ENCODE measurements at regions not wholly inside any gene's neighbourhood (a gene's known extent, or its start where the extent isn't known, plus 50 kb on each side); places are given as distances from the start of the nearest gene placed in this dataset.

DNA sequence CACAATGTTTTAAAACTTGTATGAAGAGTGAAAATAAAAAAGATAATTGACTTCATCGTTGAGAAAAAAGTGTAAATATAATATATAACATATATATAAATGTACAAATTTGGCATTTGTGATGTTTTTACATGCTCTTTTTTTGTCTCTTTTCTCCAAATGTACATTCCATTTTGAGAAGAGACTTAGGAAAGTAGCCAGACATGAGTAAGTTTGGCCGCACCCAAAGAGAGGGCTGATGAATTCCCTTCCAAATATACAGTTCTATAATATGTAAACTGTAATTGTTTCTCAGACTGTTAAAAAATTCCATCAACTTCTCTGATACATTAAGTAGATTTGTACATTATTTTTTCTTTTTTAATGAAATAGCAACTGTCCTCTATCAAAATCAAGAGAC, 193.2 kb upstream of the MAP3K1 start:
- Histone ChIP-seq H3K4me2 (ENCODE audit: low read depth, low read length, poor library complexity, severe bottlenecking) (no peak overlapping the region), H4K20me1 (ENCODE audit: insufficient read depth, low read length, poor library complexity, severe bottlenecking) (no peaks in the 10 kb centered on the region), H3K9me3 (ENCODE audit: insufficient read depth, low read depth, low read length) (peaks cover 5% of the 10 kb centered on the region; the same call in 1 of the 2 replicates), H3K27me3 (ENCODE audit: insufficient read depth, low read length, poor library complexity, severe bottlenecking) (no peaks in the 10 kb centered on the region), H2AFZ (ENCODE audit: low read length) (no peak overlapping the region), H3K4me3 (ENCODE audit: low read length, poor library complexity, severe bottlenecking) (no peak overlapping the region), H3K9ac (ENCODE audit: low read depth, low read length, poor library complexity, severe bottlenecking) (no peak overlapping the region), H3K36me3 (ENCODE audit: insufficient read depth, low read length) (no peaks in the 10 kb centered on the region), H3F3A (ENCODE audit: low read depth) (no peaks in the 10 kb centered on the region), H3K4me1 (ENCODE audit: insufficient read depth, low read length, poor library complexity, severe bottlenecking) (peaks cover under 1% of the 10 kb centered on the region), H3K9me2 (replicated peaks; ENCODE audit: low read depth, low read length) (no peaks in the 10 kb centered on the region), H3K79me2 (ENCODE audit: insufficient read depth, low read length) (no peaks in the 10 kb centered on the region)
- TF ChIP-seq, protein P1, sequence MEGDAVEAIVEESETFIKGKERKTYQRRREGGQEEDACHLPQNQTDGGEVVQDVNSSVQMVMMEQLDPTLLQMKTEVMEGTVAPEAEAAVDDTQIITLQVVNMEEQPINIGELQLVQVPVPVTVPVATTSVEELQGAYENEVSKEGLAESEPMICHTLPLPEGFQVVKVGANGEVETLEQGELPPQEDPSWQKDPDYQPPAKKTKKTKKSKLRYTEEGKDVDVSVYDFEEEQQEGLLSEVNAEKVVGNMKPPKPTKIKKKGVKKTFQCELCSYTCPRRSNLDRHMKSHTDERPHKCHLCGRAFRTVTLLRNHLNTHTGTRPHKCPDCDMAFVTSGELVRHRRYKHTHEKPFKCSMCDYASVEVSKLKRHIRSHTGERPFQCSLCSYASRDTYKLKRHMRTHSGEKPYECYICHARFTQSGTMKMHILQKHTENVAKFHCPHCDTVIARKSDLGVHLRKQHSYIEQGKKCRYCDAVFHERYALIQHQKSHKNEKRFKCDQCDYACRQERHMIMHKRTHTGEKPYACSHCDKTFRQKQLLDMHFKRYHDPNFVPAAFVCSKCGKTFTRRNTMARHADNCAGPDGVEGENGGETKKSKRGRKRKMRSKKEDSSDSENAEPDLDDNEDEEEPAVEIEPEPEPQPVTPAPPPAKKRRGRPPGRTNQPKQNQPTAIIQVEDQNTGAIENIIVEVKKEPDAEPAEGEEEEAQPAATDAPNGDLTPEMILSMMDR (conservative IDR thresholded peaks at IDR 0.05; ENCODE audit: low read length): no peak
- TF ChIP-seq EZH2phosphoT487 (IDR thresholded peaks at IDR 0.05; ENCODE audit: borderline replicate concordance): no peak

DNA sequence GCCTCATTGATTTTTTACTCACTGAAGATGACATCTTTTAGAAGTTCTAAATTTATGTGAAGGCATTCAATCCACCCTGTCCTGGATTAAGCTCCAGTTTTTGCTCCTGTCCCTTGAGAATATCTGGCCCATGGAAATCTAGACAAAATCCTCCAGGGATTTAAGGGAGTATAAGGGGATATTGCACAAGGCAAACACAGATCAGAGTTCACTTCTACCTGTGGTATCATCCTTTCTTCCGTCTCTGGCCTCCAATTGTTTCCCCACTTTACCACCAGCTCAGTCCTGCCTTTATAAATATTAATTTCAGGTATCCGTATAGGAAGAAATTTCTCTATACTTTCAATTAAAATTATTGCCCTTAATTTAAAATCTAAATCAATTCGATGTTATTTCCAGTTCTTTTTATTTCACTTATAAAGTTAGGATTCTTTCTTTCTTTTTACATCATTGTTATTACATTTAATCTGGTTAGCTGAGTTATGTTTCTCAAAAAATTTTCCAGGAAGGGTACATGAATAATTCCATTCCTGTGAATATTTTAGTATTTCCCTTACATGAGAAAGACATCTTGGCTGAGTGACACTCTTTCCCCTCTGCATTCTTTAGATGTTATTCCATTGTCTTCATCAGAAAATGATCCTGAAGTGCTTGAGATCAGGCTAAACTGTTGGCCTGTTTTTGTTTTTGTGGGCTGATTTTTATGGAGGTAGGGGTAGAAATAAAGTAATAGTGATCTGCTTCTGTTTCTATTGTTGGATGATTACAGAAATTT, 194.3 kb upstream of the MAP3K1 start:
- H3K4me2 ChIP-seq (ENCODE audit: low read depth, low read length, poor library complexity, severe bottlenecking): no peak overlapping the region
- no peaks in the 10 kb centered on the region for H3K27me3 ChIP-seq (ENCODE audit: insufficient read depth, low read length, poor library complexity, severe bottlenecking)
- H3K9me2 ChIP-seq (replicated peaks; ENCODE audit: low read depth, low read length): no peaks in the 10 kb centered on the region
- no peaks in the 10 kb centered on the region for H3K36me3 ChIP-seq (ENCODE audit: insufficient read depth, low read length)
- TF ChIP-seq EZH2phosphoT487 (IDR thresholded peaks at IDR 0.05; ENCODE audit: borderline replicate concordance): no peak
- TF ChIP-seq, protein P1 (conservative IDR thresholded peaks at IDR 0.05; ENCODE audit: low read length): no peak
- H3K4me3 ChIP-seq (ENCODE audit: low read length, poor library complexity, severe bottlenecking): no peak overlapping the region
- no peaks in the 10 kb centered on the region for H3F3A ChIP-seq (ENCODE audit: low read depth)
- no peaks in the 10 kb centered on the region for H3K79me2 ChIP-seq (ENCODE audit: insufficient read depth, low read length)
- H2AFZ ChIP-seq (ENCODE audit: low read length): no peak overlapping the region
- H3K9me3 ChIP-seq (ENCODE audit: insufficient read depth, low read depth, low read length): peaks cover 4% of the 10 kb centered on the region; the same call in 1 of the 2 replicates
- no peak overlapping the region for H3K9ac ChIP-seq (ENCODE audit: low read depth, low read length, poor library complexity, severe bottlenecking)
- H4K20me1 ChIP-seq (ENCODE audit: insufficient read depth, low read length, poor library complexity, severe bottlenecking): no peaks in the 10 kb centered on the region
- H3K4me1 ChIP-seq (ENCODE audit: insufficient read depth, low read length, poor library complexity, severe bottlenecking): peaks cover 11% of the 10 kb centered on the region

DNA sequence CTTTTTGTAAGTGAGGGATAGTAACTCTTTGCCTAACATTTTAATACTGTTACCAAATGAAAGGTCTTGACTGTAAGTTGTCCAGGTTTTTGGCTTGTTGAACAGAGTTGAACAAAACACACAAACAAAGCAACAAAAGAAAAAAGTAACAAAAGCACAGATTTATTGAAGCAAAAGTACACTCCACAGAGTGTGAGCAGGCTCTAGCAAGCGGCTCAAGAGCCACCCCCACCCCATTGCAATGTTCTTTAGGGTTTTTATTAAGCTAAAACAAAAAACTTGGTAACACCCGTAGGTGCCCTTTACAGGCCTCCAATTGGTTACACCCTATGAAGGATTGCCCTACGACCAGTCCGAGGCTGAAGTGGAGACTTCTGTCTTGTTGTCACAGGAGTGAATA, 197.4 kb upstream of the MAP3K1 start:
- peaks cover 4% of the 10 kb centered on the region; the same call in 1 of the 2 replicates for H3K9me3 ChIP-seq (ENCODE audit: insufficient read depth, low read depth, low read length)

More for the DNA sequence above, 197.4 kb upstream of the MAP3K1 start:
- Histone ChIP-seq H4K20me1 (ENCODE audit: insufficient read depth, low read length, poor library complexity, severe bottlenecking) (no peaks in the 10 kb centered on the region), H3K79me2 (ENCODE audit: insufficient read depth, low read length) (no peaks in the 10 kb centered on the region), H2AFZ (ENCODE audit: low read length) (no peak overlapping the region), H3K4me1 (ENCODE audit: insufficient read depth, low read length, poor library complexity, severe bottlenecking) (peaks cover 15% of the 10 kb centered on the region), H3K27me3 (ENCODE audit: insufficient read depth, low read length, poor library complexity, severe bottlenecking) (no peaks in the 10 kb centered on the region), H3F3A (ENCODE audit: low read depth) (no peaks in the 10 kb centered on the region), H3K9ac (ENCODE audit: low read depth, low read length, poor library complexity, severe bottlenecking) (no peak overlapping the region), H3K4me3 (ENCODE audit: low read length, poor library complexity, severe bottlenecking) (no peak overlapping the region), H3K9me2 (replicated peaks; ENCODE audit: low read depth, low read length) (no peaks in the 10 kb centered on the region), H3K4me2 (ENCODE audit: low read depth, low read length, poor library complexity, severe bottlenecking) (no peak overlapping the region), H3K36me3 (ENCODE audit: insufficient read depth, low read length) (no peaks in the 10 kb centered on the region)
- TF ChIP-seq, protein P1 (conservative IDR thresholded peaks at IDR 0.05; ENCODE audit: low read length): no peak
- TF ChIP-seq EZH2phosphoT487 (IDR thresholded peaks at IDR 0.05; ENCODE audit: borderline replicate concordance): no peak

Data from Loucy (cell line).